Astrocyte of the cerebellum (primary cell): ENCODE measurements at regions not wholly inside any gene's neighbourhood (a gene's known extent, or its start where the extent isn't known, plus 50 kb on each side); places are given as distances from the start of the nearest gene placed in this dataset.

Source experiments
- DNase-seq: peaks from one replicate; pipeline ENCODE4 v3.0.0-alpha.2; 2011; ENCODE audit warnings: low read depth
- H3K4me3 ChIP-seq: 2 replicates; pipeline ENCODE4 v1.5.1; 2011; ENCODE audit warnings: mild to moderate bottlenecking, low read depth, low read length, moderate library complexity
- CTCF ChIP-seq: IDR thresholded peaks from 2 replicates; pipeline ENCODE4 v1.5.1; 2012; ENCODE audit warnings: low read length, low read depth, moderate library complexity, mild to moderate bottlenecking; ENCODE audit errors: missing control alignments
- in situ Hi-C: cut with HindIII; loops from 2 replicates; pipeline ENCODE4 v1.10.0; 2017; ENCODE audit warnings: low sequenced_read_pairs

DNA sequence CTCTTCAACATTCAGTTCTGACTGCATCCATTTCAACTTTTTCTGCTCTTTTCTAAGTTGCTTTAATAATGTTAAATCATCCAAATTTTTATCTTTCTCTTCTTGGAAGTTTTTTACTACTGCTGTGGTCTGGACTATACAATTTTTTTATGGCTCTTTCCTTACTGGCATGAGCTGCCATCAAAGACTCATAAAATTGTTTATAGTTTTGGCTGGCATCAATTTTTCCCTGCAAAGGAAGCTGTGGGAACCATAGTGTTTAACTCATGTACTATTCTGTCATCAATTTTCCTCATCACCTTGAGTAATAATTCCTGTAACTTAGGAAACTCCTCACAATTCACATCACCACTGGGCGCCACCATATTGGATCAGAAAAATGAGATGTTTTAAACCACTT lies 77.6 kb upstream of the A1CF start:
- H3K4me3 ChIP-seq, result no peak overlapping the region
- in situ Hi-C loops, result no loop called here
- TF ChIP-seq CTCF, result no peak

DNA sequence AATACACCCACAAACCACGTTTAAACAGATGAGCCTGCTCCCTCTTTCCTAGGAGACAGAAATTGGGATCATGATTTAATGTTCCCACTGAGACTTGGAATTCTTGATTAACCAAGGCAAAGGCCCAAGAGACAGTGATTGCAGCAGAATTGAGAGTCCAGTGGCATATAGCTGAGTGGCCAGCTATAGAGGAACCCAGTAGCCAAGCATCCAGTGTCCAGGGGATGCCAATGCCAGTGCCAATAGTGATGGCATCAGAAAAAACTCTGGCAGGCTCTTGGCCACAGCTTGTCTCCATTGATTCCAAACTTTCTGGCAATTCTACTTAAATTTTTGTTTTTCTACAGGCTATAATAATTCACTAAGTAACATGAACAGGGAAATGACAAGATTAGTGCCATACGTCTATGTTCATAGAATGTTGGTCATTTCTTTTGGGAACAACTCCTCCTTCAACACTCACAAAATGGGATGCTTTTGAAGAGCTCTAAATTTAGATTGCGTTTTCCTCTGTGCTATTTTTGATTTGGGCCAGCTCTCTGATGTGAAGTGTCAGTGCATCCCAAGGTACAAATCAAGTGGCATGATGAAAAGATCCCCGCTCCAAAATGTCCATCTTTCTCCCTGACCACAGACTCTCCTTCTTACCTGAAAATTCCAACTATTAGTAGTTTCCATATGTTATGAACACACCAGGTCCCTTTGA lies 83.1 kb upstream of the A1CF start:
- TF ChIP-seq CTCF, result no peak
- no peak for DNase-seq

More for the DNA sequence above, 77.6 kb upstream of the A1CF start:
- no peak for DNase-seq

GRCh38 chr10:50972591-50972990 lies 87.2 kb upstream of the A1CF start:
- no peak for DNase-seq
- no peak overlapping the region for H3K4me3 ChIP-seq
- no peak for TF ChIP-seq CTCF
- in situ Hi-C loops, result loop anchor here (5.0 kb wide), 1 partner anchor 65 kb away; no protein-coding TSS in a partner anchor

More for the DNA sequence above, 83.1 kb upstream of the A1CF start:
- no peak overlapping the region for H3K4me3 ChIP-seq
- in situ Hi-C loops, result no loop called here

GRCh38 chr10:50981385-50981784 lies 92.9 kb upstream of the PRKG1 start:
- no peak overlapping the region for H3K4me3 ChIP-seq
- no peak for DNase-seq
- in situ Hi-C loops, result no loop called here
- no peak for TF ChIP-seq CTCF

- in situ Hi-C loops, result no loop called here
- no peak for TF ChIP-seq CTCF
- H3K4me3 ChIP-seq, result no peak overlapping the region
- no peak for DNase-seq
These were observed 92.4 kb upstream of the PRKG1 start for GRCh38 chr10:50981904-50982303.

GRCh38 chr10:50982989-50983388 lies 91.3 kb upstream of the PRKG1 start:
- TF ChIP-seq CTCF, result no peak
- no peak for DNase-seq
- in situ Hi-C loops, result no loop called here
- no peak overlapping the region for H3K4me3 ChIP-seq
